Stomach (tissue), 8 donors: ENCODE measurements at regions not wholly inside any gene's neighbourhood (a gene's known extent, or its start where the extent isn't known, plus 50 kb on each side); places are given as distances from the start of the nearest gene placed in this dataset.

Source experiments
- DNase-seq, 2 donors: peaks; one replicate each; pipeline versions ENCODE4 v3.0.0 to v3.0.0-alpha.2; 2013 to 2019
- H3K27ac ChIP-seq, 5 donors: fragments of 200-600 bp in 4 of 5; sonication (generic) in 4 of 5; one replicate each; pipeline ENCODE4 v1.5.1; 2013 to 2019; ENCODE audit warnings: mild to moderate bottlenecking in 1 of 5, moderate library complexity in 1 of 5
- H3K27me3 ChIP-seq, 3 donors: fragments of 200-600 bp; sonication (generic); one replicate each; pipeline ENCODE4 v1.5.1; 2017 to 2019; ENCODE audit warnings: mixed run types in 1 of 3
- H3K36me3 ChIP-seq, 4 donors: fragments of 200-600 bp; sonication (generic); 1 replicate in 3 of 4; 2 replicates in 1 of 4; pipeline ENCODE4 v1.5.1; 2016 to 2019
- H3K4me1 ChIP-seq, 4 donors: fragments of 200-600 bp; sonication (generic); one replicate each; pipeline ENCODE4 v1.5.1; 2016 to 2019
- H3K4me3 ChIP-seq, 4 donors: fragments of 200-600 bp; sonication (generic) in 3 of 4; one replicate each; pipeline ENCODE4 v1.5.1; 2016 to 2019; ENCODE audit warnings: mild to moderate bottlenecking in 1 of 4
- H3K9me3 ChIP-seq, 4 donors: fragments of 200-600 bp; sonication (generic); one replicate each; pipeline ENCODE4 v1.5.1; 2016 to 2019
- CTCF ChIP-seq, 7 experiments: fragments of 450-650 bp in 4 of 7; fragments of 200-600 bp in 3 of 7; sonication (generic) in 3 of 7; IDR thresholded peaks; one replicate each; pipeline ENCODE4 v1.5.1; 2016 to 2019; ENCODE audit warnings: antibody characterized with exemption in 7 of 7, control low read depth in 2 of 7, mild to moderate bottlenecking in 1 of 7
- EP300 ChIP-seq: sonication (generic); formaldehyde crosslinking; IDR thresholded peaks from one replicate; pipeline ENCODE4 v1.6.1; 2017; ENCODE audit warnings: antibody characterized with exemption
- POLR2A ChIP-seq, 4 donors: fragments of 450-650 bp; IDR thresholded peaks; one replicate each; pipeline ENCODE4 v1.6.1; 2016; ENCODE audit warnings: antibody characterized with exemption in 4 of 4, control low read depth in 2 of 4, mild to moderate bottlenecking in 1 of 4, moderate library complexity in 1 of 4
- POLR2AphosphoS5 ChIP-seq, 3 donors: sonication (generic); formaldehyde crosslinking; IDR thresholded peaks; one replicate each; pipeline ENCODE4 v1.6.1; 2016; ENCODE audit warnings: antibody characterized with exemption in 3 of 3
- WGBS, 5 donors: extraction: QIAGEN DNeasy Blood & Tissue Kit in 3 of 5; methylation state at CpG; one replicate each; pipeline versions ENCODE4 v1.1.5 to v1.1.7; 2013 to 2018; 5-methylcytosine and 5-hydroxymethylcytosine counted together
- intact Hi-C: fragments of 100-400 bp; cut with DNase I; formaldehyde crosslinking; loops from one replicate; pipeline ENCODE4 v1.15.1; 2023; ENCODE audit warnings: low total_unique reads
- donor health status: healthy with polysubstance abuse.
- donor health status: Bipolar disorder and iron deficiency.
- donor health status: healthy.

DNA sequence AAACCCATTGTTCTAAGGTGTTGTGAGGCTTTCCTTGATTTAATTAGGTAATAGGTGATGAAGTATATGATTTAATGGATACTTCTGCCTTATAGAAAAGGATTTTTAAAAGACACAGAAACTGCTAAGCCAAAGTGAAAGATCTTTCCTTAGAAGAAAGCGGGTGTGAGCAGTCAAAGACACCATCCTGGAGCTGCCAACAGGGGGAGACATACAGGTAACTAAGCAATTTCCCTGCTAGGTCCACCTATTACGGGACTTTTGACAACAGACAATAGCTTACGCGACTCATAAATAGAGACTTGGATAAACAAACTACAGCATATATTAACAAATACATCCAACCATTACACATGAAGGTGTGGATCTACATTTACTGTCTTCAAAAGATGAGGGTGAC, 669.5 kb downstream of the SQOR start:
- no peak overlapping the region for H3K27ac ChIP-seq
- TF ChIP-seq POLR2A (IDR thresholded peaks at IDR 0.05) (no peak), CTCF (IDR thresholded peaks at IDR 0.05) (peak in 1 of 7 experiments; percentile 7)
- intact Hi-C loops, result no loop called here
- H3K36me3 ChIP-seq, result no peaks in the 10 kb centered on the region
- H3K4me3 ChIP-seq, result no peak overlapping the region
- DNase-seq, result no peak
- peaks cover 0 to 7% (median 0%) of the 10 kb centered on the region in 4 donors for H3K4me1 ChIP-seq
- H3K9me3 ChIP-seq, result no peaks in the 10 kb centered on the region
- H3K27me3 ChIP-seq, result no peaks in the 10 kb centered on the region
- 84 to 91% (median 86%) methylated on average over 4 of the region's 4 CpGs for WGBS, 5 donors

DNA sequence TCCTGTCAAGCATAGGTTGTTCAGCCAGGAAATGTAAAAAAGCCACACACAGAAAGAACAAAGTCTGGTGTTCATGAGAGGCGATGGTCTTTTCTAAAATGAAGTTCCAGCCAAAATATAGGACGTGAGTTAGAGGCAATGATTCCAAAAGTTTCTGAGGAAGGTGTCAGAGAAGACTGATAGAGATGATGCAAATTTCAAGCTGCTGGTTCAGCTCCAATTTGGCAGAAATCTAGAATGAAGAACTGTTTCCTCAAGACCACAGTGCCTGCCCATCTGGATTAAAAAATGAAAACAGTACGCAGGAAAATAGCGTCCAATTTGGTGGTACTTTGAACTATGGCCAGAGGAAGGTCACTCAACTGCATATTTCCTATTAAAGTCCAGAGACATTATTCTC, 672.9 kb downstream of the SQOR start:
- H3K4me1 ChIP-seq, result no peaks in the 10 kb centered on the region

DNA sequence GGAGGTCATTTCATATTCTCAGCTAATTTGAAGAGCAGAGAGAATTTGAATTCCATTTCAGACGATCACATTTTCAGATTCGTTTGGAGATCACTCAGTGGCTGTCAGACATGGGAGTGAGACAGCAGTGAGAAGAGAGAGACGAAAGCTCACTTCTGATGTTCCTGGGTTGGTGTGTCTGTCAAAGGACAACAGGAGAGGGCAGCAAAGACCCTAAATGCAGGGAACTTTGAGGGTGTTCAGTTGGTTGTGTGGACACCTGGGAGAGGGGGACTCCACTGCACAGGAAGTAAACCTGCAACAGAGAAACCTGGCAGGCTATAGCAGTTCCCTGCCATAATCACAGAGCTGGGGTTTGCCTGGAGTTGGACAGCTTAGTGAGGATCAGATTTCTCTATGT, 675.1 kb downstream of the SQOR start:
- H3K4me1 ChIP-seq, result no peaks in the 10 kb centered on the region
- no peaks in the 10 kb centered on the region for H3K9me3 ChIP-seq
- intact Hi-C loops, result no loop called here
- H3K27ac ChIP-seq, result no peak overlapping the region
- no peak for DNase-seq
- TF ChIP-seq EP300, result no peak
- TF ChIP-seq POLR2AphosphoS5 (IDR thresholded peaks at IDR 0.05), result no peak
- no peak for TF ChIP-seq CTCF (IDR thresholded peaks at IDR 0.05)
- TF ChIP-seq POLR2A (IDR thresholded peaks at IDR 0.05), result no peak
- WGBS, 5 donors, result 59 to 67% (median 65%) methylated on average over 3 of the region's 3 CpGs
- H3K27me3 ChIP-seq, result no peaks in the 10 kb centered on the region
- no peaks in the 10 kb centered on the region for H3K36me3 ChIP-seq
- no peak overlapping the region for H3K4me3 ChIP-seq

More for the DNA sequence above, 672.9 kb downstream of the SQOR start:
- TF ChIP-seq CTCF (IDR thresholded peaks at IDR 0.05) (no peak), POLR2A (IDR thresholded peaks at IDR 0.05) (no peak), EP300 (no peak), POLR2AphosphoS5 (IDR thresholded peaks at IDR 0.05) (no peak)
- Histone ChIP-seq H3K9me3 (no peaks in the 10 kb centered on the region), H3K4me3 (no peak overlapping the region), H3K27me3 (no peaks in the 10 kb centered on the region), H3K27ac (no peak overlapping the region), H3K36me3 (no peaks in the 10 kb centered on the region)
- intact Hi-C loops, result no loop called here
- DNase-seq, result no peak
- 49 to 67% (median 58%) methylated on average over 4 of the region's 4 CpGs for WGBS, 5 donors

DNA sequence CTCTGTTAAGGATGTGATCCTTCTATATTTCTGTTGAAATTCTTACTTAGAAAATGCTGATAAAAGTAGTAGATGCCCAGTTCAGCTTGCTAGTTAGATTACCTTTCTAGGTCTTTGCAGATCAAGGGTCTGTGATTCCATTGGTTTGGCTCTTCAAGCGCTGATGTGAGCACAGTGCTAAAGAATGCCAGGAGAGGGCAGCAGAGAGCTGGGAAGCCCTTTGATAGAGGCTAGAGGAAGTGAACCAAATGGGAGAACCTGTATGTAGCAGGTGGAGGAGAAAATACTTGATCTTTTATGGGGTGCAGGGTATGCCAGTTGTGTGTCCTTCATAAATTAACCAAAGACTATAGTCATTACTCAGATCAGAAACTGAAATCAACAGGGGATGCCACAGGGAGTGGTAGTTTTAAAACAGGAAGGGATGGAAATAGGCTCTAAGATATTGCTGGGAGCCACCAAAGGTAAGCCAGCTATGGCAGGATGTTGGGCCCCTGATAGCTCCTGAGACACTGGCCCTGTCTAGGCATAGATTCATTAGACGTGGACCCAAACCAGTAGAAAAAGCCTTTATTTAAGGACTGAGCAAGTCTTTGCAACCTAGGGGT, 677.4 kb downstream of the SQOR start:
- peak in 5 of 7 experiments; percentile 40 to 72 (median 67) for TF ChIP-seq CTCF (IDR thresholded peaks at IDR 0.05)
- no peak for TF ChIP-seq EP300
- Histone ChIP-seq H3K27ac (no peak overlapping the region), H3K4me1 (no peaks in the 10 kb centered on the region), H3K36me3 (no peaks in the 10 kb centered on the region), H3K4me3 (no peak overlapping the region), H3K9me3 (no peaks in the 10 kb centered on the region), H3K27me3 (no peaks in the 10 kb centered on the region)
- DNase-seq, result peak; percentile 81 to 91
- 16 to 37% (median 24%) methylated on average over 2 of the region's 2 CpGs for WGBS, 5 donors
- intact Hi-C loops, result no loop called here
